ENCODE measurements at regions not wholly inside any gene's neighbourhood (a gene's known extent, or its start where the extent isn't known, plus 50 kb on each side); places are given as distances from the start of the nearest gene placed in this dataset.

- no peak overlapping the region for H3K27ac ChIP-seq
- no peak overlapping the region for H3K4me3 ChIP-seq
- H4K20me1 ChIP-seq: no peaks in the 10 kb centered on the region
- H3K4me1 ChIP-seq: peaks cover 7% of the 10 kb centered on the region
- TF ChIP-seq Cebpa-rat (IDR thresholded peaks at IDR 0.05): no peak
- H3K9ac ChIP-seq: no peak overlapping the region
- H3K27me3 ChIP-seq: no peaks in the 10 kb centered on the region
- no peaks in the 10 kb centered on the region for H3K36me3 ChIP-seq
- no peak overlapping the region for H3K4me2 ChIP-seq
- H3K9me3 ChIP-seq: 0 out of 2 replicates have a peak, but pooled peaks cover 5% of the 10 kb centered on the region
Measured at GRCh38 chr14:94897561-94897960, 127.6 kb upstream of the GSC start.

DNA sequence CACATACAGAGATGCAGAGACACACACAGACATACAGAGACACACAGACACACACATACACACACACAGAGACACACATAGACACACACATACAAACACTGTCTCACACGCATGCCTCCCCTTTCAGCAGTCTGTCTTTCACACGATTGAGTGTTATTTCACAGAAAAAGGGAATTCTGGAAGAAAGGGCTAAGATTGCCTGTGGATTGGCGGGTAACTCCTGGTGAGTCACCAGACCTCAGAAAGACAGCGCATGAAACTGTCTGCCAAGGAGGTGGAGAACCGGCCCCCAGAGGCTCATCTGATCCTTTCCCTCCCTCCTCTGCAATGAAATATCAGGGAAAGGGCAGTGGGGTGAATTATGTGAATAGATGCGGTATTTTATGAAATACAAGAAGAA lies 127.2 kb upstream of the GSC start:
- H3K9ac ChIP-seq: no peak overlapping the region
- H3K4me2 ChIP-seq: no peak overlapping the region
- H3K9me3 ChIP-seq: 0 out of 2 replicates have a peak, but pooled peaks cover 5% of the 10 kb centered on the region
- no peaks in the 10 kb centered on the region for H4K20me1 ChIP-seq
- no peaks in the 10 kb centered on the region for H3K36me3 ChIP-seq
- no peak for TF ChIP-seq Cebpa-rat (IDR thresholded peaks at IDR 0.05)
- H3K27me3 ChIP-seq: no peaks in the 10 kb centered on the region
- H3K27ac ChIP-seq: no peak overlapping the region
- peaks cover 7% of the 10 kb centered on the region for H3K4me1 ChIP-seq
- H3K4me3 ChIP-seq: no peak overlapping the region

DNA sequence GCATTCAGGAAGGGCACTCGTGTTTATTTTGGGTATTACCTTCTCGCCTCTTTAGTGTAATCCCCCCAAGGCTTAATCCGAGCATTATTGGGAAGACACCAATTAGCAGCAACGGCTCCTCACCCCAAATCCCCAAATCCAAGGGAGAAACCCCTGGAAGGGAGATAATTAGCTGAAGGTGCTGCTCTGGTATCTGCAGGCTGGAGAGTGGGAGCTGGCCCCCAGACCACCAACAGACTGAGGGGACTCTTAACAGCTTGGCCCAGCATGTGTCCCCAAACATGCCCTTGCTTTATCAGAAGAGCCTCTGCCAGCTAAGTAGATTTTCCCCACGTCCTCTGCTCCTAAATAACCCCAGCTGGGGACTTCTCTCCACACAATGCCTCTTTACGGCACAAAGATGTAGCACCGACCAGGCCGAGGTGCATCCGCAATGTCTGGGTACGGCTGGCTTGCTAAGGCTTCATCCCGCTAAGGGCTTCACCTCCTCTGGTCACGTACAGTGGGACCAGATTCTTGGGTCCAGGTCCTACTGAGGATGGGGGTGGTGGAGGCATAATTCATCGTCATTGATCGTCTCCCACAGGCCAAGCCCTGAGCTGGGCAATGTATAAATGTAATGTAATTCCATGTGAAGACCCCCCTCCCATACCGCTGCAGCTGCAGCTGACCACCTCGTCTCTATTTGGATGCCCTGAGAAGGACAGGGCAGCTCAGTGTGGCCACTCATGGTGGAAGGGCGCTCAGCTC lies 123.7 kb upstream of the GSC start:
- H3K27me3 ChIP-seq: no peaks in the 10 kb centered on the region
- TF ChIP-seq Cebpa-rat (IDR thresholded peaks at IDR 0.05): no peak
- no peaks in the 10 kb centered on the region for H3K4me1 ChIP-seq
- no peaks in the 10 kb centered on the region for H4K20me1 ChIP-seq
- no peaks in the 10 kb centered on the region for H3K36me3 ChIP-seq
- 0 out of 2 replicates have a peak, but pooled peaks cover 5% of the 10 kb centered on the region for H3K9me3 ChIP-seq
- H3K4me3 ChIP-seq: no peak overlapping the region
- no peak overlapping the region for H3K9ac ChIP-seq
- H3K27ac ChIP-seq: no peak overlapping the region
- no peak overlapping the region for H3K4me2 ChIP-seq

- Histone ChIP-seq H4K20me1 (no peaks in the 10 kb centered on the region), H3K36me3 (no peaks in the 10 kb centered on the region), H3K4me1 (no peaks in the 10 kb centered on the region), H3K27ac (no peak overlapping the region), H3K4me3 (no peak overlapping the region), H3K9me3 (0 out of 2 replicates have a peak, but pooled peaks cover 5% of the 10 kb centered on the region), H3K9ac (no peak overlapping the region), H3K27me3 (no peaks in the 10 kb centered on the region), H3K4me2 (no peak overlapping the region)
- no peak for TF ChIP-seq Cebpa-rat (IDR thresholded peaks at IDR 0.05)
Measured at GRCh38 chr14:94890785-94891184, 120.9 kb upstream of the GSC start.

- no peaks in the 10 kb centered on the region for H3K27me3 ChIP-seq
- no peaks in the 10 kb centered on the region for H3K36me3 ChIP-seq
- no peak overlapping the region for H3K4me2 ChIP-seq
- H4K20me1 ChIP-seq: no peaks in the 10 kb centered on the region
- no peaks in the 10 kb centered on the region for H3K9me3 ChIP-seq
- no peak overlapping the region for H3K9ac ChIP-seq
- no peak for TF ChIP-seq Cebpa-rat (IDR thresholded peaks at IDR 0.05)
- H3K4me1 ChIP-seq: no peaks in the 10 kb centered on the region
- no peak overlapping the region for H3K27ac ChIP-seq
- H3K4me3 ChIP-seq: no peak overlapping the region
Measured at GRCh38 chr14:94889520-94890312, 119.8 kb upstream of the GSC start.

DNA sequence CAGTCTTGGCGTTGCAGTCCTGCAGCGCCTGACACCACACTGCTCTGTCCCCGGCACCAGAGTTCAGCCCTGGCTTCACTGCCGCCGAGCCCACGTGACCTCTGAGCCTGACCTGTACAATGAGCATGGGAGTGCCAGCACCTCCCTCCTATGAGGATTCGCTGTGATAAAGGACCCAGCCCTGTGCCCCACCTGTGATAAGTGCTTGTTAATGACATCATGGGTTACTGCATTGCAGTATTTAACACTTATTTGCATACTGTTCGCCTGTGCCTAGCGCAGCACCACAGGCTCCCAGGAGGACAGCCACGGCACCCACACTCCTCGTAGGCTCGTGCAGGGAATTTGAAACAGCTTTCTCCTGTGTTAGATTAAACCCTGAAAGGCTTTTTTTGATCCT lies 118.2 kb upstream of the GSC start:
- H3K4me2 ChIP-seq: no peak overlapping the region
- H3K27ac ChIP-seq: no peak overlapping the region
- H3K36me3 ChIP-seq: no peaks in the 10 kb centered on the region
- no peaks in the 10 kb centered on the region for H3K27me3 ChIP-seq
- no peaks in the 10 kb centered on the region for H3K4me1 ChIP-seq
- H3K4me3 ChIP-seq: no peak overlapping the region
- H4K20me1 ChIP-seq: no peaks in the 10 kb centered on the region
- H3K9me3 ChIP-seq: no peaks in the 10 kb centered on the region
- no peak for TF ChIP-seq Cebpa-rat (IDR thresholded peaks at IDR 0.05)
- no peak overlapping the region for H3K9ac ChIP-seq

- no peak overlapping the region for H3K9ac ChIP-seq
- H4K20me1 ChIP-seq: no peaks in the 10 kb centered on the region
- H3K27me3 ChIP-seq: no peaks in the 10 kb centered on the region
- H3K36me3 ChIP-seq: no peaks in the 10 kb centered on the region
- no peaks in the 10 kb centered on the region for H3K9me3 ChIP-seq
- TF ChIP-seq Cebpa-rat (IDR thresholded peaks at IDR 0.05): no peak
- no peaks in the 10 kb centered on the region for H3K4me1 ChIP-seq
- no peak overlapping the region for H3K4me3 ChIP-seq
- no peak overlapping the region for H3K4me2 ChIP-seq
- no peak overlapping the region for H3K27ac ChIP-seq
Measured at GRCh38 chr14:94887591-94887990, 117.7 kb upstream of the GSC start.

- no peaks in the 10 kb centered on the region for H4K20me1 ChIP-seq
- no peak overlapping the region for H3K4me2 ChIP-seq
- TF ChIP-seq Cebpa-rat (IDR thresholded peaks at IDR 0.05): no peak
- H3K4me1 ChIP-seq: no peaks in the 10 kb centered on the region
- H3K27me3 ChIP-seq: no peaks in the 10 kb centered on the region
- no peak overlapping the region for H3K27ac ChIP-seq
- no peak overlapping the region for H3K4me3 ChIP-seq
- no peak overlapping the region for H3K9ac ChIP-seq
- peaks cover 4% of the 10 kb centered on the region; the same call in 1 of the 2 replicates for H3K9me3 ChIP-seq
- no peaks in the 10 kb centered on the region for H3K36me3 ChIP-seq
Measured at GRCh38 chr14:94886931-94887330, 117.0 kb upstream of the GSC start.

GRCh38 chr14:94885481-94886155 lies 115.7 kb upstream of the GSC start:
- Histone ChIP-seq H3K4me2 (no peak overlapping the region), H3K27ac (no peak overlapping the region), H3K4me1 (no peaks in the 10 kb centered on the region), H3K4me3 (no peak overlapping the region), H3K27me3 (no peaks in the 10 kb centered on the region), H4K20me1 (no peaks in the 10 kb centered on the region), H3K9ac (no peak overlapping the region), H3K36me3 (no peaks in the 10 kb centered on the region), H3K9me3 (peaks cover 4% of the 10 kb centered on the region; the same call in 1 of the 2 replicates)
- no peak for TF ChIP-seq Cebpa-rat (IDR thresholded peaks at IDR 0.05)
